K562 (cell line): ENCODE measurements at regions not wholly inside any gene's neighbourhood (a gene's known extent, or its start where the extent isn't known, plus 50 kb on each side); places are given as distances from the start of the nearest gene placed in this dataset.

Experiments used
- HNRNPL ChIP-seq: fragments of 200-400 bp; formaldehyde crosslinking; IDR thresholded peaks from 2 replicates; pipeline ENCODE4 v1.6.1; 2017; ENCODE audit warnings: low read depth, mild to moderate bottlenecking, low read length
- LCOR ChIP-seq: sonication (generic); formaldehyde crosslinking; IDR thresholded peaks from 2 replicates; pipeline ENCODE4 v1.8.0; 2022; ENCODE audit warnings: mild to moderate bottlenecking, missing genetic modification reagents
- NR3C1 ChIP-seq: sonication (generic); formaldehyde crosslinking; IDR thresholded peaks from 2 replicates; pipeline ENCODE4 v1.8.1; 2022; ENCODE audit warnings: missing genetic modification reagents
- POLR2AphosphoS5 ChIP-seq: IDR thresholded peaks from 2 replicates; pipeline ENCODE4 v1.6.1; 2011; ENCODE audit warnings: mild to moderate bottlenecking, low read depth, low read length, moderate library complexity; ENCODE audit not compliant: control insufficient read depth, insufficient read depth
- SRF ChIP-seq, 2 experiments: fragments of 250-450, 450-650 bp in 1 of 2; sonication (Bioruptor Pico) in 1 of 2; sonication (generic) in 1 of 2; formaldehyde crosslinking; IDR thresholded peaks; 2 replicates each; pipeline versions ENCODE4 v1.5.0 to v1.5.1; 2020 to 2022; ENCODE audit warnings: mild to moderate bottlenecking in 1 of 2, missing genetic modification reagents in 1 of 2
- TCF7 ChIP-seq: sonication (generic); IDR thresholded peaks from 2 replicates; pipeline ENCODE4 v1.6.1; 2016; ENCODE audit warnings: antibody characterized with exemption, borderline replicate concordance
- ZNF175 ChIP-seq: fragments of 200-800 bp; sonication (Bioruptor generic); IDR thresholded peaks from 2 replicates; pipeline ENCODE4 v1.6.1; 2016; ENCODE audit warnings: low read depth, mild to moderate bottlenecking, missing genetic modification characterization, missing compliant biosample characterization
- TF ChIP-seq, protein P1 (sequence below), 3 experiments: IDR thresholded peaks in 2 of 3; conservative IDR thresholded peaks in 1 of 3; 2 replicates each; pipeline ENCODE4 v1.5.1; 2011 to 2012; ENCODE audit warnings: low read length in 3 of 3, mild to moderate bottlenecking in 3 of 3, control low read depth in 2 of 3, improper control_type of control experiment in 1 of 3, inconsistent platforms in 1 of 3, low read depth in 1 of 3, mixed read lengths in 1 of 3, moderate library complexity in 1 of 3; ENCODE audit not compliant: insufficient read depth in 2 of 3
- TF ChIP-seq, protein P2 (sequence below): fragments of 450-650 bp; IDR thresholded peaks from 2 replicates; pipeline ENCODE4 v1.6.1; 2016; ENCODE audit warnings: mild to moderate bottlenecking, moderate library complexity
- TF ChIP-seq, protein P3 (sequence below): fragments of 450-650 bp; IDR thresholded peaks from 2 replicates; pipeline ENCODE4 v1.6.1; 2016; ENCODE audit warnings: low read depth

DNA sequence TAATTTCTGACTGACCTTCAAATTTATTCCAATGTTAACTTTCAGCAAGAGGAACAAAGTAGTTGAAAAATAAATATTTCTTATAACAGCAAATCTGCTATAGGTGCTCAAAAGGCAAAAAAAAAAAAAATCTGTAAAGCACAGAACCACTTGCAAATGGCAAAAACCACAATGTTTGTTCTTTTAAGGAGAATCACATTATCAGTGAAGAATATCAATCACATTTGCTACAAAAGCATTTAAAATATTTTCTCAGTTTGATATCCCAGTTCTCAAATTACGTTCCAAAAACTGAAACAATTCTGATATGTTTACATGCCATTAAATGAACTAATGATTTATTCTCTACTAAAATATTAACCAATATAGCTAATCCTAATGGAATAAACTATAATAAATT, 163.3 kb downstream of the METTL4 start:
- TF ChIP-seq, protein P1, sequence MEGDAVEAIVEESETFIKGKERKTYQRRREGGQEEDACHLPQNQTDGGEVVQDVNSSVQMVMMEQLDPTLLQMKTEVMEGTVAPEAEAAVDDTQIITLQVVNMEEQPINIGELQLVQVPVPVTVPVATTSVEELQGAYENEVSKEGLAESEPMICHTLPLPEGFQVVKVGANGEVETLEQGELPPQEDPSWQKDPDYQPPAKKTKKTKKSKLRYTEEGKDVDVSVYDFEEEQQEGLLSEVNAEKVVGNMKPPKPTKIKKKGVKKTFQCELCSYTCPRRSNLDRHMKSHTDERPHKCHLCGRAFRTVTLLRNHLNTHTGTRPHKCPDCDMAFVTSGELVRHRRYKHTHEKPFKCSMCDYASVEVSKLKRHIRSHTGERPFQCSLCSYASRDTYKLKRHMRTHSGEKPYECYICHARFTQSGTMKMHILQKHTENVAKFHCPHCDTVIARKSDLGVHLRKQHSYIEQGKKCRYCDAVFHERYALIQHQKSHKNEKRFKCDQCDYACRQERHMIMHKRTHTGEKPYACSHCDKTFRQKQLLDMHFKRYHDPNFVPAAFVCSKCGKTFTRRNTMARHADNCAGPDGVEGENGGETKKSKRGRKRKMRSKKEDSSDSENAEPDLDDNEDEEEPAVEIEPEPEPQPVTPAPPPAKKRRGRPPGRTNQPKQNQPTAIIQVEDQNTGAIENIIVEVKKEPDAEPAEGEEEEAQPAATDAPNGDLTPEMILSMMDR (IDR thresholded peaks at IDR 0.05 in 2 of 3, conservative IDR thresholded peaks at IDR 0.05 in 1 of 3; ENCODE audit: insufficient read depth in 2 of 3, low read depth in 1 of 3, low read length in 3 of 3), result no peak
- TF ChIP-seq POLR2AphosphoS5, result no peak
- TF ChIP-seq, protein P2, sequence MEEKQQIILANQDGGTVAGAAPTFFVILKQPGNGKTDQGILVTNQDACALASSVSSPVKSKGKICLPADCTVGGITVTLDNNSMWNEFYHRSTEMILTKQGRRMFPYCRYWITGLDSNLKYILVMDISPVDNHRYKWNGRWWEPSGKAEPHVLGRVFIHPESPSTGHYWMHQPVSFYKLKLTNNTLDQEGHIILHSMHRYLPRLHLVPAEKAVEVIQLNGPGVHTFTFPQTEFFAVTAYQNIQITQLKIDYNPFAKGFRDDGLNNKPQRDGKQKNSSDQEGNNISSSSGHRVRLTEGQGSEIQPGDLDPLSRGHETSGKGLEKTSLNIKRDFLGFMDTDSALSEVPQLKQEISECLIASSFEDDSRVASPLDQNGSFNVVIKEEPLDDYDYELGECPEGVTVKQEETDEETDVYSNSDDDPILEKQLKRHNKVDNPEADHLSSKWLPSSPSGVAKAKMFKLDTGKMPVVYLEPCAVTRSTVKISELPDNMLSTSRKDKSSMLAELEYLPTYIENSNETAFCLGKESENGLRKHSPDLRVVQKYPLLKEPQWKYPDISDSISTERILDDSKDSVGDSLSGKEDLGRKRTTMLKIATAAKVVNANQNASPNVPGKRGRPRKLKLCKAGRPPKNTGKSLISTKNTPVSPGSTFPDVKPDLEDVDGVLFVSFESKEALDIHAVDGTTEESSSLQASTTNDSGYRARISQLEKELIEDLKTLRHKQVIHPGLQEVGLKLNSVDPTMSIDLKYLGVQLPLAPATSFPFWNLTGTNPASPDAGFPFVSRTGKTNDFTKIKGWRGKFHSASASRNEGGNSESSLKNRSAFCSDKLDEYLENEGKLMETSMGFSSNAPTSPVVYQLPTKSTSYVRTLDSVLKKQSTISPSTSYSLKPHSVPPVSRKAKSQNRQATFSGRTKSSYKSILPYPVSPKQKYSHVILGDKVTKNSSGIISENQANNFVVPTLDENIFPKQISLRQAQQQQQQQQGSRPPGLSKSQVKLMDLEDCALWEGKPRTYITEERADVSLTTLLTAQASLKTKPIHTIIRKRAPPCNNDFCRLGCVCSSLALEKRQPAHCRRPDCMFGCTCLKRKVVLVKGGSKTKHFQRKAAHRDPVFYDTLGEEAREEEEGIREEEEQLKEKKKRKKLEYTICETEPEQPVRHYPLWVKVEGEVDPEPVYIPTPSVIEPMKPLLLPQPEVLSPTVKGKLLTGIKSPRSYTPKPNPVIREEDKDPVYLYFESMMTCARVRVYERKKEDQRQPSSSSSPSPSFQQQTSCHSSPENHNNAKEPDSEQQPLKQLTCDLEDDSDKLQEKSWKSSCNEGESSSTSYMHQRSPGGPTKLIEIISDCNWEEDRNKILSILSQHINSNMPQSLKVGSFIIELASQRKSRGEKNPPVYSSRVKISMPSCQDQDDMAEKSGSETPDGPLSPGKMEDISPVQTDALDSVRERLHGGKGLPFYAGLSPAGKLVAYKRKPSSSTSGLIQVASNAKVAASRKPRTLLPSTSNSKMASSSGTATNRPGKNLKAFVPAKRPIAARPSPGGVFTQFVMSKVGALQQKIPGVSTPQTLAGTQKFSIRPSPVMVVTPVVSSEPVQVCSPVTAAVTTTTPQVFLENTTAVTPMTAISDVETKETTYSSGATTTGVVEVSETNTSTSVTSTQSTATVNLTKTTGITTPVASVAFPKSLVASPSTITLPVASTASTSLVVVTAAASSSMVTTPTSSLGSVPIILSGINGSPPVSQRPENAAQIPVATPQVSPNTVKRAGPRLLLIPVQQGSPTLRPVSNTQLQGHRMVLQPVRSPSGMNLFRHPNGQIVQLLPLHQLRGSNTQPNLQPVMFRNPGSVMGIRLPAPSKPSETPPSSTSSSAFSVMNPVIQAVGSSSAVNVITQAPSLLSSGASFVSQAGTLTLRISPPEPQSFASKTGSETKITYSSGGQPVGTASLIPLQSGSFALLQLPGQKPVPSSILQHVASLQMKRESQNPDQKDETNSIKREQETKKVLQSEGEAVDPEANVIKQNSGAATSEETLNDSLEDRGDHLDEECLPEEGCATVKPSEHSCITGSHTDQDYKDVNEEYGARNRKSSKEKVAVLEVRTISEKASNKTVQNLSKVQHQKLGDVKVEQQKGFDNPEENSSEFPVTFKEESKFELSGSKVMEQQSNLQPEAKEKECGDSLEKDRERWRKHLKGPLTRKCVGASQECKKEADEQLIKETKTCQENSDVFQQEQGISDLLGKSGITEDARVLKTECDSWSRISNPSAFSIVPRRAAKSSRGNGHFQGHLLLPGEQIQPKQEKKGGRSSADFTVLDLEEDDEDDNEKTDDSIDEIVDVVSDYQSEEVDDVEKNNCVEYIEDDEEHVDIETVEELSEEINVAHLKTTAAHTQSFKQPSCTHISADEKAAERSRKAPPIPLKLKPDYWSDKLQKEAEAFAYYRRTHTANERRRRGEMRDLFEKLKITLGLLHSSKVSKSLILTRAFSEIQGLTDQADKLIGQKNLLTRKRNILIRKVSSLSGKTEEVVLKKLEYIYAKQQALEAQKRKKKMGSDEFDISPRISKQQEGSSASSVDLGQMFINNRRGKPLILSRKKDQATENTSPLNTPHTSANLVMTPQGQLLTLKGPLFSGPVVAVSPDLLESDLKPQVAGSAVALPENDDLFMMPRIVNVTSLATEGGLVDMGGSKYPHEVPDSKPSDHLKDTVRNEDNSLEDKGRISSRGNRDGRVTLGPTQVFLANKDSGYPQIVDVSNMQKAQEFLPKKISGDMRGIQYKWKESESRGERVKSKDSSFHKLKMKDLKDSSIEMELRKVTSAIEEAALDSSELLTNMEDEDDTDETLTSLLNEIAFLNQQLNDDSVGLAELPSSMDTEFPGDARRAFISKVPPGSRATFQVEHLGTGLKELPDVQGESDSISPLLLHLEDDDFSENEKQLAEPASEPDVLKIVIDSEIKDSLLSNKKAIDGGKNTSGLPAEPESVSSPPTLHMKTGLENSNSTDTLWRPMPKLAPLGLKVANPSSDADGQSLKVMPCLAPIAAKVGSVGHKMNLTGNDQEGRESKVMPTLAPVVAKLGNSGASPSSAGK, result no peak
- TF ChIP-seq TCF7, result no peak
- TF ChIP-seq, protein P3, sequence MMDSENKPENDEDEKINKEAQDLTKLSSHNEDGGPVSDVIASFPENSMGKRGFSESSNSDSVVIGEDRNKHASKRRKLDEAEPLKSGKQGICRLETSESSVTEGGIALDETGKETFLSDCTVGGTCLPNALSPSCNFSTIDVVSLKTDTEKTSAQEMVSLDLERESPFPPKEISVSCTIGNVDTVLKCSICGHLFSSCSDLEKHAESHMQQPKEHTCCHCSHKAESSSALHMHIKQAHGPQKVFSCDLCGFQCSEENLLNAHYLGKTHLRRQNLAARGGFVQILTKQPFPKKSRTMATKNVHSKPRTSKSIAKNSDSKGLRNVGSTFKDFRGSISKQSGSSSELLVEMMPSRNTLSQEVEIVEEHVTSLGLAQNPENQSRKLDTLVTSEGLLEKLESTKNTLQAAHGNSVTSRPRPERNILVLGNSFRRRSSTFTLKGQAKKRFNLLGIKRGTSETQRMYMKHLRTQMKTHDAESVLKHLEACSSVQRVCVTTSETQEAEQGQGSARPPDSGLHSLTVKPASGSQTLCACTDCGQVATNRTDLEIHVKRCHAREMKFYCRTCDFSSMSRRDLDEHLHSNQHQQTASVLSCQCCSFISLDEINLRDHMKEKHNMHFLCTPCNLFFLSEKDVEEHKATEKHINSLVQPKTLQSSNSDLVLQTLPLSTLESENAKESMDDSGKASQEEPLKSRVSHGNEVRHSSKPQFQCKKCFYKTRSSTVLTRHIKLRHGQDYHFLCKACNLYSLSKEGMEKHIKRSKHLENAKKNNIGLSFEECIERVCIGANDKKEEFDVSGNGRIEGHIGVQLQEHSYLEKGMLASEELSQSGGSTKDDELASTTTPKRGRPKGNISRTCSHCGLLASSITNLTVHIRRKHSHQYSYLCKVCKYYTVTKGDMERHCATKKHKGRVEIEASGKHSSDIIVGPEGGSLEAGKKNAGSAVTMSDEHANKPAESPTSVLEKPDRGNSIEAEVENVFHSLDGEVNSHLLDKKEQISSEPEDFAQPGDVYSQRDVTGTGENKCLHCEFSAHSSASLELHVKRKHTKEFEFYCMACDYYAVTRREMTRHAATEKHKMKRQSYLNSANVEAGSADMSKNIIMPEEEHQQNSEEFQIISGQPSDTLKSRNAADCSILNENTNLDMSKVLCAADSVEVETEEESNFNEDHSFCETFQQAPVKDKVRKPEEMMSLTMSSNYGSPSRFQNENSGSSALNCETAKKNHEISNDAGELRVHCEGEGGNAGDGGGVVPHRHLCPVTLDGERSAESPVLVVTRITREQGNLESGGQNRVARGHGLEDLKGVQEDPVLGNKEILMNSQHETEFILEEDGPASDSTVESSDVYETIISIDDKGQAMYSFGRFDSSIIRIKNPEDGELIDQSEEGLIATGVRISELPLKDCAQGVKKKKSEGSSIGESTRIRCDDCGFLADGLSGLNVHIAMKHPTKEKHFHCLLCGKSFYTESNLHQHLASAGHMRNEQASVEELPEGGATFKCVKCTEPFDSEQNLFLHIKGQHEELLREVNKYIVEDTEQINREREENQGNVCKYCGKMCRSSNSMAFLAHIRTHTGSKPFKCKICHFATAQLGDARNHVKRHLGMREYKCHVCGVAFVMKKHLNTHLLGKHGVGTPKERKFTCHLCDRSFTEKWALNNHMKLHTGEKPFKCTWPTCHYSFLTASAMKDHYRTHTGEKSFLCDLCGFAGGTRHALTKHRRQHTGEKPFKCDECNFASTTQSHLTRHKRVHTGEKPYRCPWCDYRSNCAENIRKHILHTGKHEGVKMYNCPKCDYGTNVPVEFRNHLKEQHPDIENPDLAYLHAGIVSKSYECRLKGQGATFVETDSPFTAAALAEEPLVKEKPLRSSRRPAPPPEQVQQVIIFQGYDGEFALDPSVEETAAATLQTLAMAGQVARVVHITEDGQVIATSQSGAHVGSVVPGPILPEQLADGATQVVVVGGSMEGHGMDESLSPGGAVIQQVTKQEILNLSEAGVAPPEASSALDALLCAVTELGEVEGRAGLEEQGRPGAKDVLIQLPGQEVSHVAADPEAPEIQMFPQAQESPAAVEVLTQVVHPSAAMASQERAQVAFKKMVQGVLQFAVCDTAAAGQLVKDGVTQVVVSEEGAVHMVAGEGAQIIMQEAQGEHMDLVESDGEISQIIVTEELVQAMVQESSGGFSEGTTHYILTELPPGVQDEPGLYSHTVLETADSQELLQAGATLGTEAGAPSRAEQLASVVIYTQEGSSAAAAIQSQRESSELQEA, result no peak
- no peak for TF ChIP-seq ZNF175
- no peak for TF ChIP-seq LCOR (CRISPR knock-in tag)
- no peak for TF ChIP-seq SRF (CRISPR knock-in tag; IDR thresholded peaks at IDR 0.05)
- no peak for TF ChIP-seq HNRNPL
- no peak for TF ChIP-seq NR3C1
